ENCODE measurements at regions not wholly inside any gene's neighbourhood (a gene's known extent, or its start where the extent isn't known, plus 50 kb on each side); places are given as distances from the start of the nearest gene placed in this dataset.

- TF ChIP-seq CTCF (IDR thresholded peaks at IDR 0.05 in 2 of 3, conservative IDR thresholded peaks at IDR 0.05 in 1 of 3; ENCODE audit: control insufficient read depth in 2 of 3, extremely low read depth in 1 of 3, insufficient read depth in 1 of 3, low read depth in 3 of 3, low read length in 3 of 3) (no peak), PBX3 (IDR thresholded peaks at IDR 0.05; ENCODE audit: insufficient replicate concordance, low read depth, low read length) (no peak), TCF12 (IDR thresholded peaks at IDR 0.05; ENCODE audit: low read depth, low read length) (no peak), EZH2 (IDR thresholded peaks at IDR 0.05; ENCODE audit: borderline replicate concordance, control insufficient read depth, low read depth, low read length) (no peak), TCF7 (IDR thresholded peaks at IDR 0.05; ENCODE audit: borderline replicate concordance) (no peak), BCLAF1 (IDR thresholded peaks at IDR 0.05) (no peak)
These were observed 65.1 kb upstream of the FGF3 start for GRCh38 chr11:69884286-69884685.

Measured in GM12878 (cell line).